ENCODE measurements at regions not wholly inside any gene's neighbourhood (a gene's known extent, or its start where the extent isn't known, plus 50 kb on each side); places are given as distances from the start of the nearest gene placed in this dataset.

DNA sequence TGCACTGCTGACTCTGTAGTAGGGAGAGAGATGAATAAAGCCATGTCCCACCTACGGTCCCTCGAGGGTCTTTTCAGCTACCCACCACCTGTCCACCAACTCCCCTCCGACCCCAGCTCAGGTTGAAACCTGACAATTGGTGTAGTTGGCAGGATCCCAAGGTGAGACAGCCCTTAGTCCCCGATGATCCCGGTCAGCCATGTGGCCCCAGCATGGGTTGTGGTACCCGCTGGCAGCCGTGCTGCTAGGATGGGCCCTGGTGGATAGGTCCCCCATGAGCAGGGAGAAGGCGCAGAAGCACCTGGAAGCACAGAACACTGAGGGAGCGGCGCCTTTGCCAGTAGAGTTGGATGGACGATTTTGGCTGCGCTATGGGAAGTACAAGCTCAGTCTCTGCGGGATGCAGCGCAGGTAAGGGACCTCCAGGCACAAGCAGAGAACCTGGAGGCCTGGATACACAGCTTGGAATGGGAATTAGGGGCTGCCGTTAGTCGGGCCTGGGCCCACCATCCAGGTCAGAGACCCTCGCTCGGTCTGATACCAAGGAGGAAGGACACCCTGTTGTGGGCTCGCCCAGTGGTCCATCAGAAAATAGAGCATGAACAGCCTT lies 694.6 kb upstream of the AGA start (continued):
- TF ChIP-seq, protein P1, sequence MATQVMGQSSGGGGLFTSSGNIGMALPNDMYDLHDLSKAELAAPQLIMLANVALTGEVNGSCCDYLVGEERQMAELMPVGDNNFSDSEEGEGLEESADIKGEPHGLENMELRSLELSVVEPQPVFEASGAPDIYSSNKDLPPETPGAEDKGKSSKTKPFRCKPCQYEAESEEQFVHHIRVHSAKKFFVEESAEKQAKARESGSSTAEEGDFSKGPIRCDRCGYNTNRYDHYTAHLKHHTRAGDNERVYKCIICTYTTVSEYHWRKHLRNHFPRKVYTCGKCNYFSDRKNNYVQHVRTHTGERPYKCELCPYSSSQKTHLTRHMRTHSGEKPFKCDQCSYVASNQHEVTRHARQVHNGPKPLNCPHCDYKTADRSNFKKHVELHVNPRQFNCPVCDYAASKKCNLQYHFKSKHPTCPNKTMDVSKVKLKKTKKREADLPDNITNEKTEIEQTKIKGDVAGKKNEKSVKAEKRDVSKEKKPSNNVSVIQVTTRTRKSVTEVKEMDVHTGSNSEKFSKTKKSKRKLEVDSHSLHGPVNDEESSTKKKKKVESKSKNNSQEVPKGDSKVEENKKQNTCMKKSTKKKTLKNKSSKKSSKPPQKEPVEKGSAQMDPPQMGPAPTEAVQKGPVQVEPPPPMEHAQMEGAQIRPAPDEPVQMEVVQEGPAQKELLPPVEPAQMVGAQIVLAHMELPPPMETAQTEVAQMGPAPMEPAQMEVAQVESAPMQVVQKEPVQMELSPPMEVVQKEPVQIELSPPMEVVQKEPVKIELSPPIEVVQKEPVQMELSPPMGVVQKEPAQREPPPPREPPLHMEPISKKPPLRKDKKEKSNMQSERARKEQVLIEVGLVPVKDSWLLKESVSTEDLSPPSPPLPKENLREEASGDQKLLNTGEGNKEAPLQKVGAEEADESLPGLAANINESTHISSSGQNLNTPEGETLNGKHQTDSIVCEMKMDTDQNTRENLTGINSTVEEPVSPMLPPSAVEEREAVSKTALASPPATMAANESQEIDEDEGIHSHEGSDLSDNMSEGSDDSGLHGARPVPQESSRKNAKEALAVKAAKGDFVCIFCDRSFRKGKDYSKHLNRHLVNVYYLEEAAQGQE (IDR thresholded peaks at IDR 0.05; ENCODE audit: low read depth): no peak
- TF ChIP-seq EGR1 (IDR thresholded peaks at IDR 0.05; ENCODE audit: low read depth): no peak
- no peak for TF ChIP-seq SIN3A (IDR thresholded peaks at IDR 0.05; ENCODE audit: low read depth)
- TF ChIP-seq, protein P2, sequence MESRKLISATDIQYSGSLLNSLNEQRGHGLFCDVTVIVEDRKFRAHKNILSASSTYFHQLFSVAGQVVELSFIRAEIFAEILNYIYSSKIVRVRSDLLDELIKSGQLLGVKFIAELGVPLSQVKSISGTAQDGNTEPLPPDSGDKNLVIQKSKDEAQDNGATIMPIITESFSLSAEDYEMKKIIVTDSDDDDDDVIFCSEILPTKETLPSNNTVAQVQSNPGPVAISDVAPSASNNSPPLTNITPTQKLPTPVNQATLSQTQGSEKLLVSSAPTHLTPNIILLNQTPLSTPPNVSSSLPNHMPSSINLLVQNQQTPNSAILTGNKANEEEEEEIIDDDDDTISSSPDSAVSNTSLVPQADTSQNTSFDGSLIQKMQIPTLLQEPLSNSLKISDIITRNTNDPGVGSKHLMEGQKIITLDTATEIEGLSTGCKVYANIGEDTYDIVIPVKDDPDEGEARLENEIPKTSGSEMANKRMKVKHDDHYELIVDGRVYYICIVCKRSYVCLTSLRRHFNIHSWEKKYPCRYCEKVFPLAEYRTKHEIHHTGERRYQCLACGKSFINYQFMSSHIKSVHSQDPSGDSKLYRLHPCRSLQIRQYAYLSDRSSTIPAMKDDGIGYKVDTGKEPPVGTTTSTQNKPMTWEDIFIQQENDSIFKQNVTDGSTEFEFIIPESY (IDR thresholded peaks at IDR 0.05; ENCODE audit: extremely low read depth, insufficient replicate concordance, low read length): no peak
- TF ChIP-seq EZH2phosphoT487 (IDR thresholded peaks at IDR 0.05; ENCODE audit: borderline replicate concordance): no peak
- TF ChIP-seq RAD21 (IDR thresholded peaks at IDR 0.05; ENCODE audit: low read depth): no peak
- TF ChIP-seq POLR2A (IDR thresholded peaks at IDR 0.05; ENCODE audit: borderline replicate concordance, extremely low read depth, insufficient read depth, insufficient read length): no peak

DNA sequence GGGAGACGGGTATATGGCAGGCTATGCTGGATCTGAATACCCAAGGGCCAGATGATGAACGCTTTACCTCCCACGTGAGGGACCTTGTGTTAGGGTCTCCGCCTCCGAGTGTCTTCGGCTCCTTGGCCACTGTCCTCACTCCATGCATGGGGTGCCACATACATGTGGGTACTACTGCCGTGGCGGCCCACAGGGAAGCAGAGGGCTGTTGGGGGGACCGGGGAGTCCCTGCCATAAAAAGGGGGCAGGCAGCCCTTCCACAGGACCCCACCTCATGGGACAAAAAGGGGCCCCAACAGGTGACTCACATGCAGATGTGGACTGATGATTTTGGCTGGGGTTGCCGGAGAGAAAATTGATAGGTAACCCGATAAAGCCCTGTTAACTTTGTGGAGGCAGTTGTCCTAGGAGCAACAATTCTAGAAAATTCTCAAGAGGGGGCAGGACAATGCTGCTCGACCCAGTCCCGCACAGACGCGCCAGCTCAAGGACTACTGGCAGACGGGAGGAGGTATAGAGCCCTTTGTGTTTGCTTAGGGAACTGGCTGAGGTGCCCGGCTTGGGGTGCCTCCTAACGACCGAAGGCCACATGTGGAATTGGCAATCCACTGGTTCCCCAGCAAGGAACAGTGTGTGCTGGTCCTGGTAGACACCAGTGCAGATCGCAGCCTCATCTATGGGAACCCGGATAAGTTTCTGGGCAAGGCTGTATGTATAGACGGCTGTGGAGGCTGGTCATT lies 695.7 kb upstream of the AGA start:
- no peaks in the 10 kb centered on the region for H3K9me3 ChIP-seq (ENCODE audit: control insufficient read depth in 1 of 2, insufficient read depth in 1 of 2, low read depth in 1 of 2, low read length in 2 of 2)
- TF ChIP-seq, protein P3, sequence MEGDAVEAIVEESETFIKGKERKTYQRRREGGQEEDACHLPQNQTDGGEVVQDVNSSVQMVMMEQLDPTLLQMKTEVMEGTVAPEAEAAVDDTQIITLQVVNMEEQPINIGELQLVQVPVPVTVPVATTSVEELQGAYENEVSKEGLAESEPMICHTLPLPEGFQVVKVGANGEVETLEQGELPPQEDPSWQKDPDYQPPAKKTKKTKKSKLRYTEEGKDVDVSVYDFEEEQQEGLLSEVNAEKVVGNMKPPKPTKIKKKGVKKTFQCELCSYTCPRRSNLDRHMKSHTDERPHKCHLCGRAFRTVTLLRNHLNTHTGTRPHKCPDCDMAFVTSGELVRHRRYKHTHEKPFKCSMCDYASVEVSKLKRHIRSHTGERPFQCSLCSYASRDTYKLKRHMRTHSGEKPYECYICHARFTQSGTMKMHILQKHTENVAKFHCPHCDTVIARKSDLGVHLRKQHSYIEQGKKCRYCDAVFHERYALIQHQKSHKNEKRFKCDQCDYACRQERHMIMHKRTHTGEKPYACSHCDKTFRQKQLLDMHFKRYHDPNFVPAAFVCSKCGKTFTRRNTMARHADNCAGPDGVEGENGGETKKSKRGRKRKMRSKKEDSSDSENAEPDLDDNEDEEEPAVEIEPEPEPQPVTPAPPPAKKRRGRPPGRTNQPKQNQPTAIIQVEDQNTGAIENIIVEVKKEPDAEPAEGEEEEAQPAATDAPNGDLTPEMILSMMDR (IDR thresholded peaks at IDR 0.05 in 2 of 3, conservative IDR thresholded peaks at IDR 0.05 in 1 of 3; ENCODE audit: borderline replicate concordance in 1 of 3, insufficient read depth in 1 of 3, low read depth in 2 of 3, low read length in 2 of 3): no peak
- TF ChIP-seq CEBPB (IDR thresholded peaks at IDR 0.05; ENCODE audit: low read depth) (no peak), ZFX (IDR thresholded peaks at IDR 0.05) (no peak), YY1 (IDR thresholded peaks at IDR 0.05; ENCODE audit: extremely low read depth, insufficient replicate concordance, low read depth, low read length) (no peak), SRF (IDR thresholded peaks at IDR 0.05; ENCODE audit: low read depth) (no peak), POLR2AphosphoS5 (IDR thresholded peaks at IDR 0.05; ENCODE audit: low read depth, low read length) (no peak), JUND (IDR thresholded peaks at IDR 0.05) (no peak), POLR2A (IDR thresholded peaks at IDR 0.05; ENCODE audit: borderline replicate concordance, extremely low read depth, insufficient read depth, insufficient read length) (no peak)
- TF ChIP-seq, protein P2 (IDR thresholded peaks at IDR 0.05; ENCODE audit: extremely low read depth, insufficient replicate concordance, low read length): no peak
- no peaks in the 10 kb centered on the region for H4K20me1 ChIP-seq (ENCODE audit: insufficient read depth)
- DNase-seq (ENCODE audit: low read depth, low spot score) (no peak), ATAC-seq (no peak)
- no peak overlapping the region for H3K27ac ChIP-seq (ENCODE audit: low read depth, low read length)
- no TSS peak for BruUV-seq (replicated peaks)
- ChIA-PET CTCF (no interaction called here), RAD21 (ENCODE audit: low non-redundant PET in 1 of 2, low total read pairs in 2 of 2, uncharacterized antibody in 2 of 2, unreplicated experiment in 2 of 2) (no interaction called here), POLR2A (no interaction called here)
- no peaks in the 10 kb centered on the region for H3K79me2 ChIP-seq (ENCODE audit: insufficient read depth, low read length)
- H3K4me1 ChIP-seq (ENCODE audit: control insufficient read depth in 1 of 2, insufficient read depth in 2 of 2, low read length in 2 of 2): no peaks in the 10 kb centered on the region
- H3K9me2 ChIP-seq (ENCODE audit: insufficient read depth): no peaks in the 10 kb centered on the region
- H3K4me3 ChIP-seq (replicated peaks in 1 of 2; ENCODE audit: low read depth in 1 of 2, low read length in 2 of 2): no peak overlapping the region
- no peak overlapping the region for H2AFZ ChIP-seq (ENCODE audit: low read depth, low read length, poor library complexity, severe bottlenecking)
- H3K9ac ChIP-seq (ENCODE audit: low read length): no peak overlapping the region
- intact Hi-C loops (cut with micrococcal nuclease): no loop called here
- no peaks in the 10 kb centered on the region for H3K36me3 ChIP-seq (ENCODE audit: control insufficient read depth in 1 of 2, insufficient read depth in 2 of 2, low read length in 2 of 2)
- no peak overlapping the region for H3K4me2 ChIP-seq (ENCODE audit: low read length)
- no peaks in the 10 kb centered on the region for H3K27me3 ChIP-seq (ENCODE audit: insufficient read depth, low read length)

All from HCT116 (cell line).